PFSK-1 (cell line): ENCODE measurements at regions not wholly inside any gene's neighbourhood (a gene's known extent, or its start where the extent isn't known, plus 50 kb on each side); places are given as distances from the start of the nearest gene placed in this dataset.

Experiments used
- FOXP2 ChIP-seq: optimal IDR thresholded peaks from 2 replicates; pipeline ENCODE3; 2011; ENCODE audit warnings: borderline replicate concordance, control low read depth, inconsistent platforms; ENCODE audit not compliant: insufficient read depth; ENCODE audit errors: extremely low read length, extremely low read depth
- POLR2AphosphoS5 ChIP-seq: IDR thresholded peaks from 2 replicates; pipeline ENCODE4 v1.6.1; 2012; ENCODE audit warnings: low read depth, mild to moderate bottlenecking, control low read depth, low read length, moderate library complexity
- SIN3A ChIP-seq: IDR thresholded peaks from 2 replicates; pipeline ENCODE4 v1.6.1; 2012; ENCODE audit warnings: mild to moderate bottlenecking, low read length, moderate library complexity, borderline replicate concordance; ENCODE audit not compliant: insufficient read depth
- TAF1 ChIP-seq: IDR thresholded peaks from 2 replicates; pipeline ENCODE4 v1.6.1; 2012; ENCODE audit warnings: low read length, control low read depth, borderline replicate concordance; ENCODE audit not compliant: insufficient read depth

DNA sequence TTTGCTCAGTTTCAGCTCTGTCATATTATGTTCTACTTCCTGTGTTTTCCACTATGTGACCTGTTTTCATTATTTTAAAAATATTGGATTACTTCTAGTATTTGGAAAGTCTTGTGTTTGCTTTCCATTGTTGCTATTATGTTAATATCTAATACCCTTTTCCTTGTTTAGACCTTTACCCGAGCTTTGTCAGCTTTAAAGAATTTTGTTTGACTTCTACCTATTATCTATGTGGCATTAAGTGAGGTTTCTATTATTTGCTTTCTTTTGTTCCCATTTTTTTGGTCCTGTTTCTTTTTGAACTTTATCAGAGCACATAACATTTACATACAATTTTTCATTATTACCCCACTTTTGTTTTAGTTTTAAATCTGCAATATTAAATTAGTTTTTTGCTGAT lies 202.7 kb downstream of the MANEA start:
- no peak for TF ChIP-seq POLR2AphosphoS5
- no peak for TF ChIP-seq FOXP2
- TF ChIP-seq SIN3A = no peak
- no peak for TF ChIP-seq TAF1
